Activated CD8-positive, alpha-beta T cell treated with anti-CD3 and anti-CD28 coated beads for 36 hours (primary cell): ENCODE measurements at regions not wholly inside any gene's neighbourhood (a gene's known extent, or its start where the extent isn't known, plus 50 kb on each side); places are given as distances from the start of the nearest gene placed in this dataset.

Source experiments
- ATAC-seq: fragments of 200-7000 bp; cut with Tn5 transposase; one replicate; pipeline ENCODE4 v1.10.0; 2021; ENCODE audit warnings: mild to moderate bottlenecking, moderate library complexity
- CTCF ChIA-PET: fragments of 350-600 bp; sonication (Branson Sonifier 250); formaldehyde crosslinking; loops from one replicate; lab custom pipeline; 2021; ENCODE audit warnings: antibody characterized with exemption; lab: Charles Lee
- POLR2A ChIA-PET: fragments of 350-600 bp; sonication (Branson Sonifier 250); formaldehyde crosslinking; loops from one replicate; lab custom pipeline; 2021; ENCODE audit warnings: antibody characterized with exemption; lab: Charles Lee
- DNase-seq: peaks from one replicate; pipeline ENCODE4 v3.0.0-alpha.2; 2020
- H3K27ac Mint-ChIP-seq: one replicate; pipeline ENCODE4 v1.8.0; 2021; ENCODE audit warnings: mild to moderate bottlenecking, mixed read lengths
- H3K27me3 Mint-ChIP-seq: one replicate; pipeline ENCODE4 v1.8.0; 2021; ENCODE audit warnings: mixed read lengths
- H3K36me3 Mint-ChIP-seq: one replicate; pipeline ENCODE4 v1.8.0; 2021; ENCODE audit warnings: low read depth, mixed read lengths
- H3K4me1 Mint-ChIP-seq: one replicate; pipeline ENCODE4 v1.8.0; 2021; ENCODE audit warnings: low read depth, mixed read lengths
- H3K4me3 Mint-ChIP-seq: one replicate; pipeline ENCODE4 v1.8.0; 2021; ENCODE audit warnings: mild to moderate bottlenecking, moderate library complexity, mixed read lengths
- H3K9me3 Mint-ChIP-seq: one replicate; pipeline ENCODE4 v1.8.0; 2021; ENCODE audit warnings: mixed read lengths
- CTCF ChIP-seq: fragments of 200-600 bp; IDR thresholded peaks from one replicate; pipeline ENCODE4 v1.8.0; 2022; ENCODE audit warnings: antibody characterized with exemption, mild to moderate bottlenecking
- intact Hi-C: fragments of 100-400 bp; cut with micrococcal nuclease; formaldehyde crosslinking; loops from one replicate; pipeline ENCODE4 v1.10.0; 2022

GRCh38 chr5:12757035-12757434, 852.8 kb upstream of the CTNND2 start:
- Mint-ChIP-seq H3K36me3 (no peaks in the 10 kb centered on the region), H3K9me3 (peaks cover 14% of the 10 kb centered on the region), H3K27me3 (no peaks in the 10 kb centered on the region), H3K27ac (no peak overlapping the region), H3K4me1 (no peaks in the 10 kb centered on the region), H3K4me3 (no peak overlapping the region)
- no peak for TF ChIP-seq CTCF
- ATAC-seq, result no peak
- POLR2A ChIA-PET, result no interaction called here
- no peak for DNase-seq
- intact Hi-C loops, result no loop called here
- CTCF ChIA-PET, result no interaction called here

GRCh38 chr5:12745537-12745936, 841.3 kb upstream of the CTNND2 start:
- POLR2A ChIA-PET, result no interaction called here
- Mint-ChIP-seq H3K36me3 (no peaks in the 10 kb centered on the region), H3K4me3 (no peak overlapping the region), H3K4me1 (no peaks in the 10 kb centered on the region), H3K9me3 (peaks cover 9% of the 10 kb centered on the region), H3K27ac (no peak overlapping the region), H3K27me3 (no peaks in the 10 kb centered on the region)
- CTCF ChIA-PET, result no interaction called here
- no peak for TF ChIP-seq CTCF
- intact Hi-C loops, result no loop called here
- DNase-seq, result no peak
- no peak for ATAC-seq

- Mint-ChIP-seq H3K36me3 (no peaks in the 10 kb centered on the region), H3K9me3 (peaks cover 11% of the 10 kb centered on the region), H3K4me3 (no peak overlapping the region), H3K4me1 (no peaks in the 10 kb centered on the region), H3K27me3 (no peaks in the 10 kb centered on the region), H3K27ac (no peak overlapping the region)
- DNase-seq (no peak), ATAC-seq (no peak)
- POLR2A ChIA-PET, result no interaction called here
- no peak for TF ChIP-seq CTCF
- CTCF ChIA-PET, result no interaction called here
- intact Hi-C loops, result no loop called here
Observed at GRCh38 chr5:12743582-12743981, 839.3 kb upstream of the CTNND2 start.

- ChIA-PET CTCF (no interaction called here), POLR2A (no interaction called here)
- TF ChIP-seq CTCF, result no peak
- intact Hi-C loops, result no loop called here
- no peak for ATAC-seq
- H3K27me3 Mint-ChIP-seq, result no peaks in the 10 kb centered on the region
- DNase-seq, result no peak
- peaks cover 17% of the 10 kb centered on the region for H3K9me3 Mint-ChIP-seq
- no peaks in the 10 kb centered on the region for H3K4me1 Mint-ChIP-seq
- no peaks in the 10 kb centered on the region for H3K36me3 Mint-ChIP-seq
- H3K27ac Mint-ChIP-seq, result no peak overlapping the region
- H3K4me3 Mint-ChIP-seq, result no peak overlapping the region
Observed at GRCh38 chr5:12730354-12730753, 826.1 kb upstream of the CTNND2 start.

GRCh38 chr5:12716664-12717063, 812.4 kb upstream of the CTNND2 start:
- no peak for TF ChIP-seq CTCF
- Mint-ChIP-seq H3K27me3 (no peaks in the 10 kb centered on the region), H3K27ac (no peak overlapping the region), H3K9me3 (peaks cover 6% of the 10 kb centered on the region), H3K4me1 (no peaks in the 10 kb centered on the region), H3K36me3 (no peaks in the 10 kb centered on the region), H3K4me3 (no peak overlapping the region)
- CTCF ChIA-PET, result no interaction called here
- POLR2A ChIA-PET, result no interaction called here
- intact Hi-C loops, result no loop called here
- DNase-seq (no peak), ATAC-seq (no peak)
